ENCODE measurements at regions not wholly inside any gene's neighbourhood (a gene's known extent, or its start where the extent isn't known, plus 50 kb on each side); places are given as distances from the start of the nearest gene placed in this dataset.
"Not testable (repeated sequence)": the region's sequence is repeated elsewhere in the genome, so short reads cannot be mapped to it uniquely, and the experiment has no call there.

DNA sequence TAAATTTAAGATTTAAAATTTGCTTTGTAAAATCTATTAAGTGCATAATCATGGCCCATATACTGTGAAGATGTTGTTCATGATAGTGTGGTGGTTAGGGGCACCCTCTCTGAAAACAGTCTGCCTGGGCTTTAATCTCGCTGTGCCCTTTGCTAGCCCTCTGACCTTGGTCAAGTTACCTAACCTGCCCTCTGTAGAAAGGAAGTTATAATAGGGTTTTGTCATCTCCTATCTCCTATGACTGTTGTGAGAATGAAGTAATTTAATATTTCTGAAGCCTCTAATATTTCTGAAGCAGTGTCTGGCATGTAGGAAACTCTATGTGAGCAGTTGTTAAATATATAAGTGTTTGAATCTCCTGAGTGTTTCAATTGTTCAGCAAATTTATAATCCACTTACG is 116.6 kb upstream of the IVNS1ABP start:
- DNase-seq (ENCODE audit: low read depth) = no peak

DNA sequence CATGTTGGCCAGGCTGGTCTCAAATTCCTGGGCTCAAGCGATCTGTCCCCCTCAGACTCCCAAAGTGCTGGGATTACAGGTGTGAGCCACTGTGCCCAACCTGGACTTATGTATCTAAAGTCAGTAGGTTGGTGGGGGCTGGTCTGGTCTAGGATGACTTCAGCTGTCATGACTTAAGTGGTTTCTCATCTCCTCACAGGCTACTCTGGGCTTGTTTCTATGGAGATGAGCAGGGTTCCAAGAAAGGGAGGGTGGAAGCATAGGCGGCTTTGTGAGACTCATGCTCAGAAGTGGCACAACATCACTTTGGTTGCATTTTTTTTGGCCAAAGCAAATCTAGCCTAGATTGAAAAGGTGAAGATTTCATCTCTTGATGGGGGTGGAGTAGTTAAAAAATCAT is 115.9 kb upstream of the IVNS1ABP start:
- no peak for DNase-seq (ENCODE audit: low read depth)
- TF ChIP-seq, protein P1, sequence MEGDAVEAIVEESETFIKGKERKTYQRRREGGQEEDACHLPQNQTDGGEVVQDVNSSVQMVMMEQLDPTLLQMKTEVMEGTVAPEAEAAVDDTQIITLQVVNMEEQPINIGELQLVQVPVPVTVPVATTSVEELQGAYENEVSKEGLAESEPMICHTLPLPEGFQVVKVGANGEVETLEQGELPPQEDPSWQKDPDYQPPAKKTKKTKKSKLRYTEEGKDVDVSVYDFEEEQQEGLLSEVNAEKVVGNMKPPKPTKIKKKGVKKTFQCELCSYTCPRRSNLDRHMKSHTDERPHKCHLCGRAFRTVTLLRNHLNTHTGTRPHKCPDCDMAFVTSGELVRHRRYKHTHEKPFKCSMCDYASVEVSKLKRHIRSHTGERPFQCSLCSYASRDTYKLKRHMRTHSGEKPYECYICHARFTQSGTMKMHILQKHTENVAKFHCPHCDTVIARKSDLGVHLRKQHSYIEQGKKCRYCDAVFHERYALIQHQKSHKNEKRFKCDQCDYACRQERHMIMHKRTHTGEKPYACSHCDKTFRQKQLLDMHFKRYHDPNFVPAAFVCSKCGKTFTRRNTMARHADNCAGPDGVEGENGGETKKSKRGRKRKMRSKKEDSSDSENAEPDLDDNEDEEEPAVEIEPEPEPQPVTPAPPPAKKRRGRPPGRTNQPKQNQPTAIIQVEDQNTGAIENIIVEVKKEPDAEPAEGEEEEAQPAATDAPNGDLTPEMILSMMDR (conservative IDR thresholded peaks at IDR 0.05; ENCODE audit: low read length) = no peak

More for the DNA sequence above, 116.6 kb upstream of the IVNS1ABP start:
- H3K4me3 ChIP-seq (ENCODE audit: low read length) = no peak overlapping the region
- TF ChIP-seq, protein P1 (conservative IDR thresholded peaks at IDR 0.05; ENCODE audit: low read length) = no peak

DNA sequence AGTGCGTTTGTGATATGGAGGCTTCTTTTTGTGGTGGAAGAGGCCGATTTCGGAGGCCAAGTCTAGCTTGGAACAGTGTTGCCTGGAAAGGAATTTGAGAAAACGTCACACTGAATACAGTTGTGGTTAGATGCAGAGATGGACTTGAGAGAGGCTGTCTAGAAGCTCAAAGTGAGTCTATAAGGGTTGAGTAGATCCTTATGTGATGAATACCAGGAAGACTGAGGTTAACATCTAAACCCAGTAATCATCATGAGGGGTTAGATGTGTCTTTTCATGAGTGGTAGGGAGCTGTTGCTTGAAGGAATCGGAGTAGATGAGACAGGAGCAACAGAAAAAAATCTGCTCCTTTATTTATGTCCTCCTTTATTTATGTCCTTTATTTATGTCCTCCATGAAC is 114.6 kb upstream of the IVNS1ABP start:
- DNase-seq (ENCODE audit: low read depth) = no peak
- H3K4me3 ChIP-seq (ENCODE audit: low read length) = no peak overlapping the region
- TF ChIP-seq, protein P1 (conservative IDR thresholded peaks at IDR 0.05; ENCODE audit: low read length) = no peak

More for the DNA sequence above, 115.9 kb upstream of the IVNS1ABP start:
- H3K4me3 ChIP-seq (ENCODE audit: low read length) = no peak overlapping the region

DNA sequence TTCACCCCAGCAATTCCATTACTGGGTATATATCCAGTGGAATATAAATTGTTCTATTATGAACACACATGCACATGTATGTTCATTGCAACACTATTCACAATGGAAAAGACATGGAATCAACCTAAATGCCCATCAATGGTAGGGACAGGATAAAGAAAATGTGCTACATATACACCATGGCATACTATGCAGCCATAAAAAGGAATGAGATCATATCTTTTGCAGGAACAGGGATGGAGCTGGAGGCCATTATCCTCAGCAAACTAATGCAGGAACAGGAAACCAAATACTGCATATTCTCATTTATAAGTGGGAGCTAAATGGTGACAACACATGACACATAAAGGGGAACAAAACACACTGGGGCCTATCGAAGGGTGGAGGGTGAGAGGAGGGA is 112.6 kb upstream of the IVNS1ABP start:
- DNase-seq (ENCODE audit: low read depth); H3K4me3 ChIP-seq (ENCODE audit: low read length): not testable (repeated sequence)

DNA sequence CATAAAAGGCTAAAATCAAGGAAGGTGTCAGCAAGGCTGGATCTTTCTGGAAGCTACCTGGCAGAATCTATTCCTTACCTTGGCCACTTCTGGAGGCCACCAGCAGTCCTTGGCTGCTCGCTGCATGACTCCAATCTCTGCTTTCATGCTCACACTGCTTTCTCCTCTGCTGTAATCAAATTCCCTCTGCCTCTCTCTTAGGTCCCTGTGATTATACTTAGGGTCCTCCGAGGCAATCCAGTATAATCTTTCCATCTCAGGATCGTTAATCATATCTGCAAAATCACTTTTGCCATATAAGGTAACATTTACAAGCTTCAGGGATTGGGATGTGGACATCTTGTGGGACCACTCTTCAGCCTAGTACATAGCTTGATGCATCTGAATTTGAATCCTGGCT is 110.7 kb upstream of the IVNS1ABP start:
- no peak overlapping the region for H3K4me3 ChIP-seq (ENCODE audit: low read length)
- TF ChIP-seq, protein P1 (conservative IDR thresholded peaks at IDR 0.05; ENCODE audit: low read length) = no peak
- DNase-seq (ENCODE audit: low read depth) = no peak

DNA sequence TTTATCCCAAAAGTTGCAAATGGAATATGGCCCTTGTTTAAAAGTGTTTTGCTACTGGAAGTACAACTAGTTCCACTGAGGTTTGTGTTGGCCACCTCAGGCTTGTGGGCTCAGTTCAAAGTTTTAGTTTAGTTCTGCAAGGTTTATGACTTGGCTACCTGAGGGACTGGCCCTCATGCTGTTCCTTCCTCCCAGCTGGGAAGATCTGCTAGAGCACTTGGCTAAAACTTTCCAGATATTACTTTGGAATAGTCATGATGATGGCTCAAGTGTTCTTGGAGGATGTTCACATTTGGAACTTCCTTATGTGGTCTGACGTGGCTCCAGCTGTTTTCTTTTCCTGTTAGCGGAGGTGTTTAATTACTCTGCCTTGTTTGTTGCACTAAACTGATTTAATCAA is 110.2 kb upstream of the IVNS1ABP start:
- TF ChIP-seq, protein P1 (conservative IDR thresholded peaks at IDR 0.05; ENCODE audit: low read length) = no peak
- DNase-seq (ENCODE audit: low read depth) = peak; percentile 45

DNA sequence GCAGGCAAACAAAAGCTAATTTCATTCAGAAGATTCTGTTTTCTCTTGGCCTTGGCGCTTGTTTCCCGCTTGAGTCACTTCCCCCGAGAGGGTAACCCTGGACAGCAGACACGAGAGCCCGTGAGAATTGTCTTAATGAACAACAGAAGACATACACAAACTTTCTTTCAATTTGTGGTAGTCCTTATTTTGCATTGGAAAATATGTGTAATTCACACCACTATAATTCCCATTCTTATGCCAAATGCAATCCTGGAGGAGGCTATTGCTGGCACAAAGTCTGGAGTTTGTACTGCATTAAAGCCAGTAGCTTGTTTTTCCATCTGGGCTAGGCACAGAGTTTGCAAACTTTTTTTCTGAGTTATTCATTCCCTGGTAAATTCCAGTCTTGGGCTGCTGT is 109.8 kb upstream of the IVNS1ABP start:
- peak; percentile 90 for DNase-seq (ENCODE audit: low read depth)
- TF ChIP-seq, protein P1 (conservative IDR thresholded peaks at IDR 0.05; ENCODE audit: low read length) = no peak
- H3K4me3 ChIP-seq (ENCODE audit: low read length) = no peak overlapping the region

More for the DNA sequence above, 110.2 kb upstream of the IVNS1ABP start:
- no peak overlapping the region for H3K4me3 ChIP-seq (ENCODE audit: low read length)

DNA sequence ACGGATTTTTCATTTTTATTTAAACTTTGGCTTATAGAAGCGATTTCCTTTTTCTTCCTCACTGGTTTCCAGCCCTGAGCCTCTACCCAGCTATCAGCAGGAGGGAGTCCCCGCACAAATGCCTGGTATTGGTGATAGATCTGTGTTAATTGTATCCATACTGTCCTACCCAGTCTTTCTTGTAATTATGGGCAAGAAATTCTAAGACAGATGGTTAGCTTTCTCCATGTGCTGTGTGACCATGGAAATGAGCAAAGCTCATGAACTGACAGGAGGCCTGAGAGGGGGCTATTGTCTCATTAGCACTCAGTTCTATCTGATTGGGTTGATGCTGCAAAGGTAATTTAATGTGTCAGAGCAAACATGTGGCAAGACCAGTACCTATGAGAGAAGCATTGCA is 108.1 kb upstream of the IVNS1ABP start:
- TF ChIP-seq, protein P1 (conservative IDR thresholded peaks at IDR 0.05; ENCODE audit: low read length) = no peak
- DNase-seq (ENCODE audit: low read depth) = no peak
- no peak overlapping the region for H3K4me3 ChIP-seq (ENCODE audit: low read length)

Measured in AG10803 (cell line).